NCI-H146 treated with DMSO at 0.1 percent for 48 hours (cell line): ENCODE measurements at regions not wholly inside any gene's neighbourhood (a gene's known extent, or its start where the extent isn't known, plus 50 kb on each side); places are given as distances from the start of the nearest gene placed in this dataset.
"Not testable (repeated sequence)": the region's sequence is repeated elsewhere in the genome, so short reads cannot be mapped to it uniquely, and the experiment has no call there.

ENCODE experiments used
- DNase-seq: peaks from one replicate; lab custom pipeline; 2025; ENCODE audit not compliant: unreplicated experiment; lab: John Stamatoyannopoulos, UW

DNA sequence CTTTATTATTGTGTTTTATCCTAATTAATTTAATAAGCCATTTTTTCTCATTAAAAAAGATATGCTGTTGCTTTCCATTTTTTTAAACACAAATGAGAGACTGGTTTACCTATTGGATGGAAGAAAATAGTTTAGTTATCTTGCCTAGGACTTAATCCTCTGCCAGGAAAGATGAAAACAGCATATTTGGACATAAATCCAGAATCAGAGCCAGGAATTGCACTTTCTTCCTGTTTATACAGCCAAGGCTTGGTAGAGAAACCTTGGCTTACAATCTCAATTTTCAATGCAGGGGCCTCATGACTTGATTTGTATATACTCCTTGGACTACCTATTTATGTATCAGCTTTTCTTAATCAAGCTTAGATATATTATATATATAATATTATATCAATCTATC lies 618.8 kb upstream of the SEMA3D start:
- no peak for DNase-seq

DNA sequence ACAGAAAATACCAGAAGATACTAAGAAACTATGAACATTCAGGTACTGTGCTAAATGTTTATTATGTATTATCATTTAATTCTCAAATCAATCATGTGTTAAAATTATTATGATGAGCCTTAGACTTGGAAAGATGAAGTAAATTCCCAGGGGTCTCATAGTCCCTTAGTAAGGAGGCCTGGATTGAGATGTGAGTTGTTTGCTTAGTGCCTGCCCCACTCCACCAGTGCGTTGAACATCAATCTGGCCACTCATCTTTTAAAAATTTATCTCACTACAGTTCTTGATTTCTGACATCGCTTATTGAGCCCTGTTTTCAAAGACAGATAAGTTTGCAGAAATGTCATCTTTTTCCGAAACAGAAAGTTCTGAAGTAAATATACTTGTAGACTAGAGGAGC lies 618.4 kb upstream of the SEMA3D start:
- DNase-seq = no peak

DNA sequence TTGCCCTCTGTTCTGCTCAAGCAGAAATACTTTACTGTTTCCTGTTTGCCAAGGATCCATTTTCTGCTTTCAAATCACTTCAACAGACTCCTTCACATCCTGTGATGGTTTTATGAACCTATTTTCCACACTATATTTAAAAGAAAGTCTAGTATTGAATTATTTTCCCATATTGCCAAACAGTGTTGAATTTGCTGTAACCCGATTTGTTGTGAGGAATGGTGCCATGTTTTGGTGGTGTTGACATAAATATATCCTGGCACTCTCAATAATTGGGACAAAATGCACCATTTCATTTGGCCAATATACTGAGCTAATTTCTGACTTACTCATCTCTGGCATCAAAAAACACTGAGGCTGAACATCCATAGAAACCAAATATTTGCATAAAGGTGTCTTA lies 615.4 kb upstream of the SEMA3D start:
- no peak for DNase-seq

DNA sequence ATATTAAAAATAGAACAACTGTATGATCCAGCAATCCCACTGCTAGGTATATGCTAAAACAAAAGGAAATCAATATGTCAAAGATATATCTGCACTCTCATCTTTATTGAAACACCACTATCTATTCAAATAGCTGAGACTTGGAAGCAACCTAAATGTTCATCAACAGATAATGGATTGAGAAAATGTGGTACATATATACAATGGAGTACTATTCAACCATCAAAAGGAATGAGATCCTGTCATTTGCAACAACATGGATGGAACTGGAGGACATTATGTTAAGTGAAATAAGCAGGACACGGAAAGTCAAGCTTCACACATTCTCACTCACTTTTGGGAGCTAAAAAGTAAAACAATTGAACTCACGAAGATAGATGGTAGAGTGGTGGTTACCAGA lies 610.1 kb upstream of the SEMA3D start:
- DNase-seq = no peak

DNA sequence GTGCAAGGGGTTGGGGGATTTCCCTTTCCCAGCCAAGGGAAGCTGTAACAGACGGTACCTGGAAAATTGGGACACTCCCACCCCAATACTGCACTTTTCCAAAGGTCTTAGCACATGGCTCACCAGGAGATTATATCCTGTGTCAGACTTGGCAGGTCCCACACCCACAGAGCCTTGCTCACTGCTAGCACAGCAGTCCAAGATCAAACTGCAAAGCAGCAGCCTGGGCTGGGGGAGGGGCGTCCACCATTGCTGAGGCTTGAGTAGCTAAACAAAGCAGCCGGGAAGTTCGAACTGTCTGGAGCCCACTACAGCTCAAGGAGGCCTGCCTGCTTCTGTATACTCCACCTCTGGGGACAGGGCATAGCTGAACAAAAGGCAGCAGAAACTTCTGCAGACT lies 604.2 kb upstream of the SEMA3D start:
- DNase-seq = not testable (repeated sequence)

DNA sequence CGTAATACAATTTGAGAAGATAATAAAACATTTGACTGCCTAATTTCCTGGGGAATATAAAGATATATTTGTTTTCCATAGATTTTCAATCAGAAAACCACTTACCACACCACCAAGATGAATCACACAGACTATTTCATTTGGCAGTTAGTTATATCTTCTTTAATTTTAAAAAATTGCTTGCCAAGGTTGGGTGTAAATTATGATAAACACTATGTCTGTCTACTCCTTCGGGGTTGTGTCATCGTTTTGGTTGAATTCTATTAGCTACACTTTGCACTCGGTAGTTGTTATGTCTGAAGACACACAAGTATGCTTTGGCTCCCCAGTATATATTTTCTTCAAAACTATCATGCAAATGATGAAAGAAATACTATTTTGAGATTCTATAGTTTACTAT lies 594.8 kb upstream of the SEMA3D start:
- DNase-seq = no peak

DNA sequence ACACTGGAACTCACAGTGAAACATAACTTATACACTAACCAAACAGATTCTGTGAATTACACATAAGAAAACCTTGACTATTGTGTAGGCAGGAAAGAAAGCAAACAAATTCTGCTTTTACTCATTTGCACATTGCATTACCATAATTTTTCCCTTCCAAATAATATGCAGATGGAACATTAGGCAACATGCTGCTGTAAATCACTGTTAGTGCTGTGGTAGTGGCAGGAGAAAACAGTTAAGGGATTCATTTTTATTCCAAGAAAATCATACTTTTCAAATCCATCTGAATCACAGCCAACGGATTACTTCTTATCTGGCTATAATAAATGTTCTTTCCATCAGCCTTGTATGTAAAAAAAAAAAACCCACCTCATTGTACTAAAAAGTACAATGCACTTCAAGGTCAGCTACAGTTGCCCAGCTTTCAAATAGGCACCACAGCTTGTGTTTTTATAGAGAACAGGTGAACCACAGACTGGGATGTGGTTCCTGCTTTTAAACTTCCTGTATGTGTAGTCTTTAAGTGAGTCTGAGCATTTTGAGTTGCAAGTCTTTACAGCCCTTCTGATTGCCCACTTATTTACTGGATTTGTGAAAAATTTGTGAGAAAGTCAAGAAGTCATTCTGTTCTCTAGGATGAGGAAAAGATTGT lies 590.0 kb upstream of the SEMA3D start:
- no peak for DNase-seq

DNA sequence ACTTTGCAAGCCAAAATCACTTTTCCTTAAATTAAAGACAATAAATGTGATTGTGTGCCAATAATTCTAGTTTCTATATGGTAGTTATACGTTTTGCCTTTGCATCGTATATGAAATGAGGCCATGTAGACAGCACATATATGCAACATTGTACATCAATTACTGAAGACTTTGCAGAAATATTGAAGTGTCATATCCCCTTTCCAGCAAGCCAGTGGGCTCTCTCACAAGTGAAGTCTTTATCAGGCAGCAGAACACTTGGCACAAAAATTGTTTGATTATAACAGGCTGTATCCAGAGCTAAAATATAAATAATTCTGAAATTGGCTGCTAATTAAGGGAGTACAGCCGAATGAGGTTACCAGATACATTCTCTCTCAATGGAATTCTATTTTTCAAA lies 588.6 kb upstream of the SEMA3D start:
- no peak for DNase-seq

DNA sequence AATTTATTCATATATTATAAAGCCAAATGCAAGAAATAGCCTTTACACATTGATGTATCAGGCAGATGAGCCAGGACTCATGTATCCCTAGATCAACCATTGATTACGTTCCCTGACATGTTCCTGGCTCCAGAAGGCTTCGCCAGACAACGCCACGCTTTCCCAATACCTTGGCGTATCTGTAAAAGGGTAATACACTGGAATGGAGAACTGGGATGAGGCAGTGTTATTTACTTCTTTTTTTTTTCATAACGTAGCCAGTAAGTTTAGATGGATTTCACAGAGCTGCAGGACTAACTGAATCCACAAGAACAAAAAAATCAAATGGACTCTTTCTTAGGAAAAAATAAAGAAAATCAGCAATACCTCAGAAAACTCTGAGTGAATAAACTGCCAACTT lies 588.1 kb upstream of the SEMA3D start:
- DNase-seq = no peak

DNA sequence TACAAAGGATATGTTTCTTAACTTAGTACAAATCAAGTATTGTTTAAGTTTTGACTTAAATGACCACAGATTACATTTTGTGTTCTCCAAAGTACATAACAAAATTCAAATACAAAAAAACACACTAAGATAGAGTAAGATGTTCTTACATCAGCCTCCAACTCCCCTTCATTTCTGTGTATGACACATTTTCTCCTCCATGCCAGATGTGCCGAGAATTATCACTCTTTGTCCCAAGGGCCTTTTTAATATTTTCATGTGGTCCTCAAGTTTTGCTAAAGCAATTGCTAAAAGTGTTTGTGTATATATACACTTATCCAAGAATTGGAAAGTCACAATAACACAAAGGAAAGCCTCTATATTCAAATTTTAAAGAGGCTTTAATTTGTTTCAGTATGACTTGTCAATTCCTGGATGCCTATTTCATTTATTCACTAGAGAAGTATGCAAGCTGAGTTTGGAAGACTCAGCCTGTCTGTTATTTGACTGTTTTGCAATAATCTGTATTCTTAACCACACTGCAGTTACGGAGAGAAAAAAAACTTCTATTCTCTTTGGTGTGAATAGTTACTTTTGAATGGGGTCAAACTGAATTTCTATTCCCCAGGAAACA lies 586.4 kb upstream of the SEMA3D start:
- no peak for DNase-seq

DNA sequence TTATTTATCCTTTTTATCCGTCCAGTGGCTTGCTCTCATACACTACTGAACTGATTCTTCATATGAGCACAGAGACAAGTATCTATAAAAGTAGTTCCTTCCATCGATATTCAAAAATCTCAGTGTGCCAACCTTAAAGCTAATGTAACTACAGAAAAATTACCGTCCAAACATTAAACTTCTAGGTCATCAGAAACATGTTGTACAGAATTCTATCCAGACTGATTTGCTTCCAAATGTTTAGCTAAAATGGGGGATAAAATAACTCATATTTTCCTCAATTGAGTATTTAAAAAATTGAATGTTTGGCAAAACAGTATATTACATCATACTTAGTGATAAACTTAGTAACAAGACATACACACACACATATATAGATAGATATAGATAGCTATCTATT lies 584.7 kb upstream of the SEMA3D start:
- DNase-seq = no peak

DNA sequence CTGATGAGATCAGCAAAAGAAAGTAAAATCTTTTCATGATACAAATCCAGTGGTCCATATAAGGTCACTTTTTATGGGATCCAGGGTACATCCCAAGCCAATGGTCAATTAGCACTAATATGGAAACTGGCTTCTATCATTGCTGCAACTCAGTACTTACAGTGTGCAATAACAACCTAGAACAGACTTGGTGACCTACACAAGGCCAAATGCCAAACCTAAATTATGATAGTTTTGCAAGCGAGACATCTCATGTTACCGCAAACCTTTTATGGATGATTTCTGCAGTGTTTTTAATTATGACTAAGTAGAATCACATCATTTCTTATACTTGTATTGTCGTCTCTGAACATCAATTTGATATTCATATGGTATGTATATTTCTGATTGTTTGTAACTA lies 583.5 kb upstream of the SEMA3D start:
- no peak for DNase-seq

DNA sequence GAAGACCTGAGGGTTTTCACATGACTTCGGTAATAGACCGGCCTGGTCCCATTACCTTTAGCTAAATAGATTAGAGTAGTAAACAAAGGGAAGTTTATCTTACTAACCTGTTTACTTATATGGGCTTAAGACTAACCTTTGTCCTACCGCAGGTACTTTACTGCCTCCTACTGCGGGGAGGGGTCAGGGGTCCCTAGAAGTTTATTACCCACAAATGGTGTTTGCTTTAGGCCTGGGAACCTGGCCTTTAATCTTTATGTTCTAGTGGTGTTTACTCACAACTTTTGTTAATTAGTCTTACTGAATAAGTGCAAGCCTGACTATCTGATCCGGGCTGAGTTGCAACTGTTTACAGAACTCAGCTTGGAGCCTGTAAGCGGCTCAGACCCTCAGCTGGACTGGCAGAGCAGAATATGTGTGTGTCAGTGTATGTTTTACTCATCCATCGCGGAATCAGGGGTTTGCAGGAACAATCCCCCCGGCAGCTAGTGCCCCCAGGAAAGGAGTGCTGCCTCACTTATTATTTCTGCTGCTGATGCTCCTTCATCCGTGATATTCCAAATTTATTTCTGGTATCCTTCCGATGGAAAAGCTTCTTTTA lies 578.9 kb upstream of the SEMA3D start:
- DNase-seq = no peak

DNA sequence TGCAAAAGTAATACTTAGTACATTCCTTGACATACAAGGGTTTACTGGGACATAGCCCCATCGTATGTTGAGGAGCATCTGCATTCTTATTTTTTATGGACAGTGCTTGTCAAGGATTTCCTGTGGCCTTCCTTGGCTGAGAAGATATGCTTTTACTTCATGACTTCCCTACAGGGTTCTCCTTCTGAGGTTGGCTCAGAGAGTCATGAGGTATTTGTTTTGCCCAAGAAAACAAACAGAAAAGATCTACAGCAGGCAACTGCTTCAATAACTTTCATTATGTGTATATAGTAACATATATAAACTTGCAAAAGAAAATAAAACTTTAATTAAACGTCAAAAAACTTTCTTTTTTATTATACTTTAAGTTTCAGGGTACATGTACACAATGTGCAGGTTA lies 577.2 kb upstream of the SEMA3D start:
- DNase-seq = no peak

DNA sequence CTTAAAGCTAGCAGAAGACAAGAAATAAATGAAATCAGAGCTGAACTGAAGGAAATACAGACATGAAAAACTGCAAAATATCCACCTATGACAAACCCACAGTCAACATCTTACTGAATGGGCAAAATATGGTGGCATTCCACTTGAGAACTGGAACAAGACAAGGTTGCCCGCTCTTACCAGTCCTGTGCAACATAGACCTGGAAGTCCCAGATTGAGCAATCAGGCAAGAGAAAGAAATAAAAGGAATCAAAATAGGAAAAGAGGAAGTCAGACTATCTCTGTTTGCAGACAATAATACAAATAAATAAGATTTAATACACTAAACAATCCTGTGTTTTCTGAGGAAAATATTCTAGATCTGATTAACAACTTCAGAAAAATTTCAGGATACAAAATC lies 570.5 kb upstream of the SEMA3D start:
- DNase-seq = no peak

DNA sequence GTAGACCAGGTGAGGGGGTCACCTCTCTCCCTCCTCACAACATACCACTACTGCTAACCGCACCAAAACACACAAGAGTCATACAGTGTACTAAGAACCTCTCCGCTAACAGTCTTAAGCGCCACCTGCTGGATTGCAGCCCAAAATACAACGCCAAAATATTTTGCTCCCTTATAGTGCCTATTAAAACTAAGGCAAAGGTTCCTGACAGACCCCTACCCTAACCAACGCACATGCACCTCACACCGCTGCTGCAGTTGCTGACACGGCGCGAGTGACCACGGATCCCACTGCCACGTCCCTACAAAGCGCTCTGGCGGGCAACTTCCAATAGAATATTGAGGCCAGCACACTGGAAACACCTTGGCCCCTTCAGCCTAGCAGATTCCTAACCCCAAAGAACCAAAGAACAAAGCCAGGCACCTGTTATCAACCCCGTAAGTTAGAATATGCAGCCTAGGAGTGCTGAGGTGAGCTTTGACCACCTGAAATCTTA lies 563.6 kb upstream of the SEMA3D start:
- no peak for DNase-seq

DNA sequence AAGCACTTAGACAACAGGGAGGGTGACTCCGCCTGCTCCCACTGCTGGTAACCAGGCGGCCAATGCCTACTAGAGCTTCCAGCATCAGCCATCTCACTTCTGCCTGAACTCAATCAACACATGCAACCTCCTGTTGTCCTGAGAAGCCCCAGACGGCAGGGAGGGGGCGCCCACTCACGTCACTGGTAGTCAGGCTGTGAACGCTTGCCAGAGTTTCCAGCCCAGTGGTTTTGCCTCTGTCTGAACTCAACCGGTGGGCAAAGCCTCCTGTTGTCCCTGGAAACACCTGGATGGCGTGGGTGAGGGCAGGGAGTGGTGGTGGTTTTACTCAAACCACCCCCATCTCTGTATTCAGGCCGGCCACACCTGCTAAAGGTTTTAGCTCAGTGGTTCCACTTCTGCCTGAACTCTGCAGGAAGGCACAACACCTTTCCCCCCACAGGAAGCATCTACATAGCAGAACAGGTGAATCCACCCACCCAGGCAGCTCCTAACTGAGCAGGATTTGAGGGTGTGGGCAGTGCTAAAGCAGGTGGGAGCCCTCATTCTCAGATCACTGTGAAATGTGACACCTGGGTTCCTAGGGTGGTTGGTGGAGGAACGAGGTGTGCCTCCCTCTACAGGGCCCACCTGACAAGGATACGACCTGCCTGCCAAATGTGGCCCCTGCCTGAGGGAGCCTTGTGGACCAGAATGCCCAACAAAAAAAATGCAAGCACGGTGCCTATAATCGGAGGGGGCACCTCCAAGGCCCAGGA lies 563.0 kb upstream of the SEMA3D start:
- DNase-seq = no peak

DNA sequence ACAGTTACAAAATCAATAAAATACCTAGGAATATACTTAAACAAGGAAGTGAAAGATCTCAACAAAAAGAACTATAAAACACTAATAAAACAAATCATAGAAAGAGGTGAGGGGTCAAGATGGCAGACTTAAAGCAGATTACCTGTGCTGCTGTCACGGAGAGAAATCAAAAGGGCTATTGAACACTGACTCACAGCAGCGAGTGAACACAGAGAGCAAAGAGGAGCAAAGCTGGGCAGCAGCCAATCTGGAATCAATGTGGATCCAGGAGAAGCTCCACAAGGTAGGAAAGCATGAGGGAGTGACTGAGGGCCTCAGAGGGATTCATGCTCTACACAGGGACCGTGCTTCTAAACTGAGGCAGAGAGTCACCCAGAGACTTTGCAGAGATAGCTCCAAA lies 562.0 kb upstream of the SEMA3D start:
- no peak for DNase-seq

DNA sequence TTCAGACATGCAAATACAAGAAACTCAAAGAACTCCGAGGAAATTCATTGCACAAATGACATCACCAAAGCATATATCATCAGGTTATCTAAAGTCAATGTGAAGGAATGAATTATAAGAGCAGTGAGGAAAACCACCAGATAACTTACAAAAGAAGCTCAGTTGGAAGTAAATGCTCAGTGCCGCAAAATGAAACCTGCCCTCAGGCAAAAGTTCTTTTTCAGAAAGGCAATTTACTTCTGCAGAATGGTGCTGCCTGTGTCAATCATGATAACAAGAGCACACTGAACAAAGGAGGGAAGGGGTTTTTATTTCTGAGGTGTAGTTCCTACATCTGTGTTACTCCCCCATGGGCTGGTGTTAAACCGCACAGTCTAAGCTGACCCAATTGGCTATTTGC lies 550.6 kb upstream of the SEMA3D start:
- no peak for DNase-seq

DNA sequence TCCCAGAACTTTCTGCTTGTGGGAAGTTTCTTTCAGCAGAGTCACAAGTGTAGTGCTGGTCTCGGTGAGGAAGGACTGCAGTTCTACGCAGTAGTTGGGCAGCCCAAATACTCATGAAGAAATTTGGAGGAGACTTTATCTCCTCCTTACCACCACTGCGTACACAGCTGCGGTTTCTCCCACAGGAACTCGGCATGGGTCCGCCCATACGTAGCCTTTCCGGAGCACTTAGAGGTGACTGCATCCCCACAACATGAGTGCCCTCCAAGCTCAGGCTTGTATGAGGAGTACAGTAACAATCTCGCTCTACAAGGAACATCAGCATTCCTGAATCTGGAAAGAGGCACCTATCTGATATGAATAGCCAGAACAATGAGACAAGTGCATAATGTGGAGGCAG lies 549.2 kb upstream of the SEMA3D start:
- DNase-seq = no peak

DNA sequence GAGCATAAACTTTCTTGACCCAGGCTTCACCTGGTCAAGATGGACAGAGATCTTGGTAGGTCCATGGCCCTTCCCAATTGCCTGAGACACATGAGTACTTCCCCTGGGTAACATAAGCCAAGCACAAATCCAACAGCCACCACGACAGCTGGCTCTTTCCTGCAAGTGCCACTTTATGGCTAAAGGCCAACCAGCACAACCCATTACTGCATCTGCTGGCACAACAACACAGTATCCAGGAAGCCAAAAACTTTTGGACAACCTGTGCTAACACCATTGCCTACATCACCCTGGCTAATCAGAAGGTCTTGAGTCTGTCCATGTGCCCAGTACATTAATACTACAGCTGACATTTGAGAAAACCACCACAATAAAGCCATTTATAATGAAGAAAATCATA lies 548.0 kb upstream of the SEMA3D start:
- no peak for DNase-seq
